GM18873 (cell line): ENCODE measurements at regions not wholly inside any gene's neighbourhood (a gene's known extent, or its start where the extent isn't known, plus 50 kb on each side); places are given as distances from the start of the nearest gene placed in this dataset.

Experiments used
- ATAC-seq: cut with Tn5 transposase; IDR thresholded peaks from one replicate; pipeline ENCODE4 v1.9.1; 2021; ENCODE audit warnings: mild to moderate bottlenecking, moderate library complexity, moderate number of reproducible peaks; ENCODE audit not compliant: unreplicated experiment, low FRiP score

GRCh38 chr13:67367399-67367798, 137.3 kb upstream of the PCDH9 start:
- no peak for ATAC-seq

- ATAC-seq = no peak
These were observed 136.4 kb upstream of the PCDH9 start for GRCh38 chr13:67366533-67366932.

- no peak for ATAC-seq
These were observed 125.8 kb upstream of the PCDH9 start for GRCh38 chr13:67355812-67356476.

- no peak for ATAC-seq
These were observed 123.8 kb upstream of the PCDH9 start for GRCh38 chr13:67353941-67354340.

- no peak for ATAC-seq
These were observed 122.9 kb upstream of the PCDH9 start for GRCh38 chr13:67353031-67353430.

GRCh38 chr13:67351909-67352308, 121.8 kb upstream of the PCDH9 start:
- no peak for ATAC-seq

- no peak for ATAC-seq
These were observed 121.0 kb upstream of the PCDH9 start for GRCh38 chr13:67351114-67351513.

- ATAC-seq = no peak
These were observed 113.6 kb upstream of the PCDH9 start for GRCh38 chr13:67343777-67344176.

- no peak for ATAC-seq
These were observed 111.3 kb upstream of the PCDH9 start for GRCh38 chr13:67341406-67341805.

GRCh38 chr13:67330149-67330548, 100.0 kb upstream of the PCDH9 start:
- ATAC-seq = no peak

GRCh38 chr13:67328895-67329294, 98.8 kb upstream of the PCDH9 start:
- ATAC-seq = no peak

- ATAC-seq = no peak
These were observed 88.7 kb upstream of the PCDH9 start for GRCh38 chr13:67318860-67319259.

GRCh38 chr13:67318398-67318797, 88.3 kb upstream of the PCDH9 start:
- no peak for ATAC-seq

GRCh38 chr13:67314405-67314804, 84.3 kb upstream of the PCDH9 start:
- ATAC-seq = no peak

GRCh38 chr13:67308004-67308772, 78.1 kb upstream of the PCDH9 start:
- ATAC-seq = no peak

- ATAC-seq = no peak
These were observed 76.6 kb upstream of the PCDH9 start for GRCh38 chr13:67306742-67307141.

- ATAC-seq = no peak
These were observed 73.7 kb upstream of the PCDH9 start for GRCh38 chr13:67303661-67304333.

- ATAC-seq = no peak
These were observed 69.6 kb upstream of the PCDH9 start for GRCh38 chr13:67299751-67300150.

GRCh38 chr13:67299072-67299635, 69.0 kb upstream of the PCDH9 start:
- ATAC-seq = no peak

- ATAC-seq = no peak
These were observed 68.2 kb upstream of the PCDH9 start for GRCh38 chr13:67298297-67298696.

GRCh38 chr13:67296511-67296910, 66.4 kb upstream of the PCDH9 start:
- ATAC-seq = no peak
